ENCODE measurements at regions not wholly inside any gene's neighbourhood (a gene's known extent, or its start where the extent isn't known, plus 50 kb on each side); places are given as distances from the start of the nearest gene placed in this dataset.
A peak's percentile ranks its signal among the peaks of the same experiment; 100 is the strongest.

DNA sequence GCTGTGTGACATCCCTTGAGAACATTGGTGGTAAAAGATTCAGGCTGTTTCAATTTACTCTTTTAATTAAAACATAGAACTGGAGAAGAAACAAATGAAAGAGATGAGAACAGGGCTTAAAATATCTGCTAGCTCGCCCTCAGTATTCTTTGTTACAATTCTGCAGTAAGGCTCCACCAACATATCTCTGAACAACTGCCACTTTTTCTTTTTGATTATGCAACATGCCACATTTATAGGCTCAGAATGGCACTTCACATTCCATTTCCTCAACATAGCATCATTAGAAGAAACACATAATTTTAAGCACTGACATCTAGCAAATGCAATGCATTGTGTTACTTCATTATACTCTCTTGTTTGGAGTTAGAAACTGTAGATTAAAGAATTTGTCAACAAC lies 1315.2 kb downstream of the LRFN5 start:
- no peaks in the 10 kb centered on the region; a peak in 1 of 20 replicates for H3K4me1 ChIP-seq
- no peak overlapping the region for H3K27ac ChIP-seq
- no peak overlapping the region for H3K4me3 ChIP-seq
- H3K9me3 ChIP-seq (replicated peaks in 1 of 11): no peaks in the 10 kb centered on the region; a peak in 1 of 22 replicates
- H3K4me2 ChIP-seq: no peak overlapping the region
- TF ChIP-seq Cebpa-rat (IDR thresholded peaks at IDR 0.05): no peak
- H4K20me1 ChIP-seq: no peaks in the 10 kb centered on the region
- no peaks in the 10 kb centered on the region for H3K27me3 ChIP-seq
- no peaks in the 10 kb centered on the region for H3K36me3 ChIP-seq
- H3K9ac ChIP-seq: no peak overlapping the region

DNA sequence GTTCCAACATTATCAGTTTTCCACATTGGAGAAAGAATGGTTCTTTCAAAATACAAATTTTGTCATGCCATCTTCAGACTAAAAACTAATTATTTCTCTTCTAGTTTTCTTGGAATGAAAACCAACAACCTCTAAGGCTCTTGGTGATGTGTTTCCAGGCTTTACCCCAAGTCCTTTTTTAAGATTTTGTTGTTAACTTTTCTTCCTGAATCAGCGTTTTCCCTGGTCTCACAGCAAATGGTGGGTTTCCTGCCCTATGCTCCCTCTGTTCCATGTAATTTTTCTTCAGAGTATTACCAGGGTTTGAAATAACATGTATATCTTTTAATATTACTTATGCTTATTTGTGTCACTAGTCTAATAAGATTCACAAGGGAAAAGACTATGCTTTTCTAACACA lies 1311.9 kb downstream of the LRFN5 start:
- Histone ChIP-seq H3K27me3 (no peaks in the 10 kb centered on the region), H4K20me1 (no peaks in the 10 kb centered on the region), H3K9ac (no peak overlapping the region), H3K36me3 (no peaks in the 10 kb centered on the region), H3K4me3 (no peak overlapping the region), H3K4me1 (no peaks in the 10 kb centered on the region), H3K4me2 (no peak overlapping the region), H3K27ac (no peak overlapping the region), H3K9me3 (replicated peaks in 1 of 11) (no peaks in the 10 kb centered on the region; a peak in 1 of 22 replicates)
- TF ChIP-seq Cebpa-rat (IDR thresholded peaks at IDR 0.05): no peak

DNA sequence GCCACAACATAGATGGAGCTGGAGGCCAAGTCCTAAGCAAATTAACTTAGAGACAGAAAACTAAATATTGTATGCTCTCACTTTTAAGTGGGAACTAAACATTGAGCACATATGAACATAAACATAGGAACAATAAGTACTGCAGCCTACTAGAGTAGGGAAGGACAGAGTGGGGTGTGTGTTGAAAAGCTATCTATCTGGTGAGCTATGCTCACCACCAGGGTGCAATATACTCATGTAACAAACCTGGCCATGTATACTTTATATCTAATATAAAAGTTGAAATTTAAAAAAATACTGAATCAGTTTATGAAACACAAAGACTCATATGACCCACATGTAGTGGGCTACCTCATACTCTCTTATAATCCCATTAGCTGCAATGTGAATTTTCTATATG lies 1305.0 kb downstream of the LRFN5 start:
- Histone ChIP-seq H3K4me2 (no peak overlapping the region), H3K9ac (no peak overlapping the region), H3K4me1 (no peaks in the 10 kb centered on the region), H3K4me3 (no peak overlapping the region), H3K9me3 (replicated peaks in 1 of 11) (0 out of 22 replicates have a peak, but pooled peaks cover 0 to 4% (median 0%) of the 10 kb centered on the region in 11 experiments), H4K20me1 (no peaks in the 10 kb centered on the region), H3K27me3 (no peaks in the 10 kb centered on the region), H3K36me3 (no peaks in the 10 kb centered on the region), H3K27ac (no peak overlapping the region)
- TF ChIP-seq Cebpa-rat (IDR thresholded peaks at IDR 0.05): no peak

DNA sequence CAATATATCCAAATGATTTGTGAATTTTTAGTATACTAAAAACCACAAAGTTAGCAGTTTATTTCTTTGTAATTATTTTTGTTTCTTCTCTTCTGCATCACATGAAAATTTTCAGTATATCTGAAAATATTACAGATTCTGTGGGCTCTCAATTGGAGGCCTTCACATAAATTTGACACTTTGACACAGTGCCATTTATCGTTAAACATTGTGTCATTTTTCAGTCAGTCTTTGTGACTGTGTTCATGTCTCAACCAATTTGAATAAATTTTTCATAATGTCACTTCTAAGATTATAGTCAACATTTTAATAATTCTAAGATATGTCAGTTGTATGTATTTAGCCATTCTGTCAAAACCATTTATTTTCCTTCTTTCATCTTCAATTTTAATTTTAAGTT lies 1303.0 kb downstream of the LRFN5 start:
- Histone ChIP-seq H3K4me1 (no peaks in the 10 kb centered on the region), H3K27ac (no peak overlapping the region), H3K9me3 (replicated peaks in 1 of 11) (0 out of 22 replicates have a peak, but pooled peaks cover 0 to 4% (median 0%) of the 10 kb centered on the region in 11 experiments), H4K20me1 (no peaks in the 10 kb centered on the region), H3K4me2 (no peak overlapping the region), H3K36me3 (no peaks in the 10 kb centered on the region), H3K27me3 (no peaks in the 10 kb centered on the region), H3K9ac (no peak overlapping the region), H3K4me3 (no peak overlapping the region)
- TF ChIP-seq Cebpa-rat (IDR thresholded peaks at IDR 0.05): no peak

DNA sequence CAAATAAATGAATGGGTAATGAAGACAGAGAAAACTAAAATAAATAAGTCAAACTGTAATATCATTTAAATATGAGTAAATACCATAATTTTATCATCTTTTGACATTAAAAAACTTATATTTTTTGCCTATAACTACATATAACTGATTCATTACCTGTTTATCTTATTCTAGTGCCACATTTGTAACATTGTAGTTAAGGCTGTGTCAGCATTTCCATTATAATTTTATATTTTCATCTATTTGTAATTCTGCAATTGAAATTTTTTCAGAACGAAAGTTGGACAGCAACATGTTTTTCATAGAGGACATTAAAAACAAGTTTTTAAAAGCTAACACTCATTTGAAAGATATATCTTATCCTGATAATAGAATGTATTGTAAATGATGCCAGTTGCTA lies 1286.5 kb downstream of the LRFN5 start:
- Histone ChIP-seq H3K27ac (no peak overlapping the region), H3K9me3 (replicated peaks in 1 of 11) (0 out of 22 replicates have a peak, but pooled peaks cover 0 to under 1% (median 0%) of the 10 kb centered on the region in 11 experiments), H3K4me3 (no peak overlapping the region), H3K36me3 (no peaks in the 10 kb centered on the region), H3K4me2 (no peak overlapping the region), H4K20me1 (no peaks in the 10 kb centered on the region), H3K4me1 (no peaks in the 10 kb centered on the region), H3K27me3 (no peaks in the 10 kb centered on the region), H3K9ac (no peak overlapping the region)
- no peak for TF ChIP-seq Cebpa-rat (IDR thresholded peaks at IDR 0.05)

DNA sequence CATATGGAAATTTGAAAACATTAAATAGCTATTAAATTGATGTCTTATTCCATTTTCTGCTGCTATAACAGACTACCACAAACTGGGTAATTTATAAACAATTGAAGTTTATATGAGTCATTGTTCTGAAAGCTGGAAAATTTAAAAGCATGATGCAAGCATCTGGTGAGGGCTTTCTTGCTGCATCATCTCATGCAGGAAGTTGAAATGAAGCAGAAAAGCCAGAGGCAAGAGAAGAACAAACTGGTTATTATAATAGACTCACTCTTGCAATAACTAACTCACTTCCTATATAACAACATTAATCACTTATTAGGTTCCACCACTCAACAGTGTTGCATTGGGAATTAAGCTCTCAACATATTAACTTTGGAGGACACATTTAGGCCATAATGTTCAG lies 1277.4 kb downstream of the LRFN5 start:
- Histone ChIP-seq H3K27me3 (no peaks in the 10 kb centered on the region), H3K4me3 (no peak overlapping the region), H3K9ac (no peak overlapping the region; a peak in 1 of 22 replicates), H3K9me3 (replicated peaks in 1 of 11) (peaks cover 0 to 7% (median 0%) of the 10 kb centered on the region in 11 experiments; a peak in 2 of 22 replicates), H3K27ac (peak overlapping the region in 9 of 11 experiments; percentile 29 to 68 (median 56); a peak in 14 of 22 replicates), H3K36me3 (no peaks in the 10 kb centered on the region), H4K20me1 (no peaks in the 10 kb centered on the region), H3K4me1 (peaks cover 0 to 13% (median 8%) of the 10 kb centered on the region in 10 experiments; a peak in 8 of 20 replicates), H3K4me2 (peak overlapping the region in 7 of 11 experiments; percentile 9 to 59 (median 35); a peak in 10 of 22 replicates)
- peak in 3 of 11 experiments; percentile 20 to 60 (median 33); a peak in 3 of 22 replicates for TF ChIP-seq Cebpa-rat (IDR thresholded peaks at IDR 0.05)

DNA sequence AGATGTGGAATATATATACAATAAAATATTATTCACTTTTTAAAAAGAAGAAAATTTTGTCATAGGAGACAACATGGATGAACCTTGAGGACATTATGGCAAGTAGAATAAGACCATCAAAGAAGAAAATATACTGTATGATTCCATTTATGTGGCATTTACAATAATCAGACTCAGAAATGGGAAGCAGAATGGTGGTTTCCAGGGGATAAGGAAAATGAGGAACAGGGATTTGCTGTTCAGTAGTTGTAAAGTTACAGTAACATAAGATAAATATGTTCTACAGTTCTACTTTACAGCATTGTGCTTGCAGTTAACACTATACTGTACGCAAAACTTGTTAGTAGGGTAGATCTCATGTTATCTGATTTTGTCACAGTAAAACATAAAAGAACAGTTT lies 1271.0 kb downstream of the LRFN5 start:
- H3K4me3 ChIP-seq: no peak overlapping the region
- H3K27ac ChIP-seq: no peak overlapping the region
- no peaks in the 10 kb centered on the region for H4K20me1 ChIP-seq
- peaks cover 0 to 6% (median 0%) of the 10 kb centered on the region in 10 experiments; a peak in 3 of 20 replicates for H3K4me1 ChIP-seq
- H3K9me3 ChIP-seq (replicated peaks in 1 of 11): no peaks in the 10 kb centered on the region
- no peak for TF ChIP-seq Cebpa-rat (IDR thresholded peaks at IDR 0.05)
- no peaks in the 10 kb centered on the region for H3K27me3 ChIP-seq
- H3K36me3 ChIP-seq: no peaks in the 10 kb centered on the region
- H3K9ac ChIP-seq: no peak overlapping the region
- 0 out of 22 replicates have a peak overlapping the region, but pooled peaks of 1 of the 11 experiments have one; percentile 15 for H3K4me2 ChIP-seq

DNA sequence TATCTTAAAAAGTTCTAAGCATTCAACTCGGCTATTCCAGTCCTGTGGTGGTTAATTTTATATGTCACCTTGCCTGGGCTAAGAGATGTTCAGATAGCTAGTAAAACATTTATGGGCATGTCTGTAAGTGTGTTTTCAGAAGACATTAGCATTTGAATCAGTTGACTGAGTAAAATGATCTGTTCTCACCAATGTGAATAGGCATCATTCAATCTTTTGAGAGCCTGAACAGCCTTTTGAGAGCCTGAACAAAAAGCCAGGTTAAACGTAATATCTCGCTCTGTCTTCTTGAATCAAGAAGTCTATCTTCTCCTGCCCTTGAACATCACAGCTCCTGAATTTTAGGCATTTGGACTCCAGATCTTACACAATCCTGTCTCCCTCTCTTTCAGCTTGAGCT lies 1266.1 kb downstream of the LRFN5 start:
- no peaks in the 10 kb centered on the region for H3K27me3 ChIP-seq
- H3K36me3 ChIP-seq: no peaks in the 10 kb centered on the region
- no peak for TF ChIP-seq Cebpa-rat (IDR thresholded peaks at IDR 0.05)
- H3K4me2 ChIP-seq: no peak overlapping the region
- H3K4me3 ChIP-seq: no peak overlapping the region
- peaks cover 0 to 5% (median 0%) of the 10 kb centered on the region in 10 experiments; a peak in 3 of 20 replicates for H3K4me1 ChIP-seq
- H4K20me1 ChIP-seq: no peaks in the 10 kb centered on the region
- H3K9me3 ChIP-seq (replicated peaks in 1 of 11): no peaks in the 10 kb centered on the region
- H3K9ac ChIP-seq: no peak overlapping the region
- no peak overlapping the region for H3K27ac ChIP-seq

DNA sequence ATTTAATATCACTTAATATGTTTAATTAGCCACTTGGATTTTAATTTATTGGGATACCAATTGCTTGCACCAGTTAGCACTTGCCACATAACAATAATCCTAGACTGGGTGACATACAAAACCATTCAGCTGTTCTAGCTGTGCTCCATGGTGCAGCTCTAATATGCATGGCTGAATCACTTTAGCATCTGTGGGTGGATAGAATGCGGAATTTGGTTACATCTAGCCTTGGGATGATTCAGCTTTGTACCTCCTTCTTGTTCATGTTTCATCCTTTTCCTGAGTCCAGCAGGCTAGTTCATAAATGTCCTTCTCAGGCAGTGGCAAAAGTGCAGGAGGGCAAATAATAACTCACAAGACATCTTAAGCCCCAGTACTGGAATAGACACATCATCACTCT lies 1263.0 kb downstream of the LRFN5 start:
- Histone ChIP-seq H3K4me1 (no peaks in the 10 kb centered on the region), H3K4me2 (no peak overlapping the region)

DNA sequence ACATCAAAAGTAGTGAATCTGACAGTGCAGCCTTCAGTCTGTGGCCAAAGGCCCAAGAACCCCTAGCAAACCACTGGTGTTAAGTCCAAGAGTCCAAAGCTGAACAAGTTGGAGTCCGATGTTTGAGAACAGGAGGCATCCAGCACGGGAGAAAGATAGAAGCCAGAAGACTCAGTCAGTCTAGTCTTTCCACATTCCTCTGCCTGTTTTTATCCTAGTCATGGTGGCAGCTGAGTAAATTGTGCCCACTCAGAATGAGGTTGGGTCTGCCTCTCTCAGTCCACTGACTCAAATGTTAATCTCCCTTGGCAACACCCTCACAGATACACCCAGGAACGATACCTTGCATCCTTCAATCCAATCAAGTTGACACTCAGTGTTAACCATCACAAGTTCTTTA lies 1255.4 kb downstream of the LRFN5 start:
- H4K20me1 ChIP-seq: no peaks in the 10 kb centered on the region
- H3K36me3 ChIP-seq: no peaks in the 10 kb centered on the region
- H3K4me1 ChIP-seq: no peaks in the 10 kb centered on the region
- H3K27me3 ChIP-seq: no peaks in the 10 kb centered on the region
- no peaks in the 10 kb centered on the region for H3K9me3 ChIP-seq (replicated peaks in 1 of 11)
- no peak overlapping the region for H3K27ac ChIP-seq
- TF ChIP-seq Cebpa-rat (IDR thresholded peaks at IDR 0.05): no peak
- no peak overlapping the region for H3K9ac ChIP-seq
- no peak overlapping the region for H3K4me2 ChIP-seq
- no peak overlapping the region for H3K4me3 ChIP-seq

More for the DNA sequence above, 1263.0 kb downstream of the LRFN5 start:
- Histone ChIP-seq H3K27ac (no peak overlapping the region), H4K20me1 (no peaks in the 10 kb centered on the region), H3K9me3 (replicated peaks in 1 of 11) (no peaks in the 10 kb centered on the region), H3K9ac (no peak overlapping the region), H3K27me3 (no peaks in the 10 kb centered on the region), H3K4me3 (no peak overlapping the region), H3K36me3 (no peaks in the 10 kb centered on the region)
- no peak for TF ChIP-seq Cebpa-rat (IDR thresholded peaks at IDR 0.05)
